Hepatocyte (in vitro differentiated cells): ENCODE measurements at regions not wholly inside any gene's neighbourhood (a gene's known extent, or its start where the extent isn't known, plus 50 kb on each side); places are given as distances from the start of the nearest gene placed in this dataset.
"Not testable (repeated sequence)": the region's sequence is repeated elsewhere in the genome, so short reads cannot be mapped to it uniquely, and the experiment has no call there.

ENCODE experiments used
- EZH2 ChIP-seq: fragments of 200-600 bp; sonication (generic); IDR thresholded peaks from 2 replicates; pipeline ENCODE4 v1.6.1; 2016; ENCODE audit warnings: antibody characterized with exemption, mild to moderate bottlenecking, borderline replicate concordance
- EZH2phosphoT487 ChIP-seq: fragments of 200-600 bp; sonication (generic); IDR thresholded peaks from one replicate; pipeline ENCODE4 v1.6.1; 2018; ENCODE audit warnings: antibody characterized with exemption, mild to moderate bottlenecking, low read depth, moderate library complexity; ENCODE audit not compliant: unreplicated experiment, severe bottlenecking
- TF ChIP-seq, protein P1 (sequence below): fragments of 200-600 bp; sonication (generic); IDR thresholded peaks from 2 replicates; pipeline ENCODE4 v1.5.1; 2016; ENCODE audit warnings: antibody characterized with exemption, mild to moderate bottlenecking; ENCODE audit not compliant: poor library complexity

- not testable (repeated sequence) for TF ChIP-seq EZH2phosphoT487, EZH2
- TF ChIP-seq, protein P1, sequence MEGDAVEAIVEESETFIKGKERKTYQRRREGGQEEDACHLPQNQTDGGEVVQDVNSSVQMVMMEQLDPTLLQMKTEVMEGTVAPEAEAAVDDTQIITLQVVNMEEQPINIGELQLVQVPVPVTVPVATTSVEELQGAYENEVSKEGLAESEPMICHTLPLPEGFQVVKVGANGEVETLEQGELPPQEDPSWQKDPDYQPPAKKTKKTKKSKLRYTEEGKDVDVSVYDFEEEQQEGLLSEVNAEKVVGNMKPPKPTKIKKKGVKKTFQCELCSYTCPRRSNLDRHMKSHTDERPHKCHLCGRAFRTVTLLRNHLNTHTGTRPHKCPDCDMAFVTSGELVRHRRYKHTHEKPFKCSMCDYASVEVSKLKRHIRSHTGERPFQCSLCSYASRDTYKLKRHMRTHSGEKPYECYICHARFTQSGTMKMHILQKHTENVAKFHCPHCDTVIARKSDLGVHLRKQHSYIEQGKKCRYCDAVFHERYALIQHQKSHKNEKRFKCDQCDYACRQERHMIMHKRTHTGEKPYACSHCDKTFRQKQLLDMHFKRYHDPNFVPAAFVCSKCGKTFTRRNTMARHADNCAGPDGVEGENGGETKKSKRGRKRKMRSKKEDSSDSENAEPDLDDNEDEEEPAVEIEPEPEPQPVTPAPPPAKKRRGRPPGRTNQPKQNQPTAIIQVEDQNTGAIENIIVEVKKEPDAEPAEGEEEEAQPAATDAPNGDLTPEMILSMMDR: not testable (repeated sequence)
These were observed 1100.7 kb downstream of the TMEM121 start for GRCh38 chr14:106626942-106627588.
